ENCODE measurements at regions not wholly inside any gene's neighbourhood (a gene's known extent, or its start where the extent isn't known, plus 50 kb on each side); places are given as distances from the start of the nearest gene placed in this dataset.

GRCh38 chr12:130080205-130080604 is 82.1 kb upstream of the FZD10 start:
- TF ChIP-seq CTCF (IDR thresholded peaks at IDR 0.05; ENCODE audit: low read depth, low read length) (no peak), EZH2phosphoT487 (IDR thresholded peaks at IDR 0.05; ENCODE audit: low read depth) (no peak)
